Putamen (tissue), 1 donor: ENCODE measurements at regions not wholly inside any gene's neighbourhood (a gene's known extent, or its start where the extent isn't known, plus 50 kb on each side); places are given as distances from the start of the nearest gene placed in this dataset.
"Not testable (repeated sequence)": the region's sequence is repeated elsewhere in the genome, so short reads cannot be mapped to it uniquely, and the experiment has no call there.

Experiments used
- DNase-seq: peaks from one replicate; pipeline ENCODE4 v3.0.0-alpha.2; 2016; ENCODE audit warnings: low spot score

DNA sequence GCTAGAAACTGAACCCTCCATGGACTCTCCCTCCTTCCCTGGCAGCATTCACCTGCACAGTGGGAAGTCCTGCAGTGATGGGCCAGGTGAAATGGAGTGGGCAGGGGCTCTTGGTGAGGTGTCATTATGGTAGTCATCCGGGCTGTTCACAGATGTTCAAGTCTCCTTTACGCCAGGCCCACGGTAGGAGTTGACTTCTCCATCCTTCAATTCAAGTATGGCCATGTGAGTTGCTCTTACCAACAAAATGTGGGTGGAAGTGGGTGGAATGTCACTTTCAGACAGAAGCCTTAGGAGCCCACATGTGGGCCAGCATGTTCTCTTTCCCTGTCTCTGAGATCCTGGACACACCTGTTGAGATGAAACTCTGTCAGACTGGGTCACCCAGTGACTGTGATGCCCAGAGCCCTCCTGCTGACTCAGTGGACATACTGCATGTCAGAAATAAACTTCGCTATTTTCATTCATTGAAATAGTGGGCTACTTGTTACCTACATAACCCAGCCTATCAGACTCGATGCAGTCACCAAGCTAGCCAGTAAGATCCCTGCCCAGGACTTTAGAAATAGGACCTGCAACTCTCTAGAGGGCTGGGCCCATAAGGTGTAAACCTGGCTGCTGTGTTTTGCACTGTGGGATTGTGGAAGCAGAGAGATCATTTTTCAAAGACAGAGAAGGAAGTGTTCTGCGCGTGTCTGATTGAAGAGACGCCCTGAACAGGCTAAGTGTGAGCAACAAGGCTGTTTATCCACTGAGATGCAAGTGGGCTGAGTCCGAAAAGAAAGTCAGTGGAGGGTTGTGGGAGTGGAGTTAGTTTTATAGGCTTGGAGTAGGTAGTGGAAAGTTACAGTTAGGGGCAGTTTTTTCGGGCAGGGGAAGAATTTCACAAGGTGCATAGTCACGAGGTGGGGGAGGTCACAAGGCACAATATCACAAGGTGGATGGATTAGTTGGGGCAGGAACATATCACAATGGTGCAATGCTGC is 174.4 kb downstream of the TRIM43 start:
- DNase-seq = not testable (repeated sequence)

DNA sequence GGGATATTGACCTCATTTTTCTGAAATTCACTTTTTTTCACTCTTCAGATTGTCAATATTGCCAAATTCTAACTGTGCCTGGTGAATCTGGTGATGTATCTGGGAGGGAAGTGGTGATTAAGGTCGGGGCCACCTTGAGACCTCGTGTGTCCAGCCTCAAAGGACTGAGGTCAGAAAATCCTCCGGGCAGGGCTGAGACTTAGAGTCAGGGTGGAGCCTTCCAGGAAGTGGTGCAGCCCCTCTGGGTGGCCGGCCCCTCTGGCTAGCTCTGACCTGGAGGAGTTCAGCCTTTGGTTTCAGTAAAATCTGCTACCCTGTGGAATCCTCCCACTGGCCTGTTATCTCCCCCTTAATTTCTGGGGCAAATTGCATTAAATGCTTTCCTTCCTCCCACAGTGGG is 175.7 kb downstream of the TRIM43 start:
- not testable (repeated sequence) for DNase-seq

DNA sequence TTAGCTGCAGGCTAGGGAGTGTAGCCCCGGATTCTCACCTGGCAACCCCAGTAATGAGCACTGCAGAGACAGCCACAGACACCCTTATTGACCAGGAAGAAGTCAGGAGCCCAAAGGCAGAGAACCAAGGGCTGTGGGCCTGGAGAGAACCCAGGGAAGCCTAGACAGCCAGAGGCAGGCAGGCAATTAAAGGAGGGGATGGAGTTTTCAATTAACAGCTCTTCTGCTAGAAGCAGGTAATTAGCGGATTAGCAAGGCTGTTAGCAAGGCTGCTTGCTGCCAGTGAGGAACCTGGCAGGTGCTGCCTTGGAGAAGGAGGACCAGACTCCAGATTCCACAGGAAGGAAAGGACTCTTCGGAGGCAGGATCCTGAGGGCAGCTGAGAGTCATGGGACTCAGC is 176.1 kb downstream of the TRIM43 start:
- not testable (repeated sequence) for DNase-seq

DNA sequence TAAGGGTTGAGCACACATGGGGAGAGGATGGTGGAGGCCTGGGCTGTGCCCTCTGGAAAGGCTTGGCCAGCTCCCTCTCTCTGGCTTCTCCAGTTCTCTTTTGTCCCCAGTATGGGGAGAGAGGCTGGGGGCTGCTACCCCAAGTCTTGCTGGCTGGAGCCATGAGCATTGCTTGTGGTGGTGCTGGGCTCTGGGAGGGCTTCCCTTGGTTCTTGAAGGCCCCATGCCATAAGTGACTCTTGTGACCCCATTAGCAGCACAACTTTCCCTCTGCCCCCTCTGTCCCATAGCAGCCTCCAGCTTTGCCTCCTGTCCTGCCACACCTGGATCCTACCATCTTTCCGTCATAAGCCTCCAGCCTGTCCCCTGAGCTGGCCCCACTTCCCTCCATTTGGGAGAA is 177.5 kb downstream of the TRIM43 start:
- not testable (repeated sequence) for DNase-seq

DNA sequence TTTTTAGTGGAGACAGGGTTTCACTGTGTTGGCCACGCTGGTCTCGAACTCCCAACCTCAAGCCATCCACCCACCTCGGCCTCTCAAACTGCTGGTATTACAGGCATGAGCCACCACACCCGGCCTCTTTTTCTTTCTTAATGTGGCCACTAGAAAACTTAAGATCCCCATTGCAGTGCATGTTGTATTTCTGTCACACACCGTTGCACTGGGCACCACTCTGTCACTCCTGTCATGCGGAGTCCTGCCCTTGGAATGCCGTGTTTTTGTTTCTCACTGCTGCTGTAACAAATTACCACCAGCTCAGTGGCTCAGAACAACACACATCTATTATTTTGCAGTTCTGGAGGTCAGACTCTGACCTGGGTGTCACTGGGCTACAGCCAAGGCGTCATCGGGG is 178.9 kb downstream of the TRIM43 start:
- DNase-seq = not testable (repeated sequence)

DNA sequence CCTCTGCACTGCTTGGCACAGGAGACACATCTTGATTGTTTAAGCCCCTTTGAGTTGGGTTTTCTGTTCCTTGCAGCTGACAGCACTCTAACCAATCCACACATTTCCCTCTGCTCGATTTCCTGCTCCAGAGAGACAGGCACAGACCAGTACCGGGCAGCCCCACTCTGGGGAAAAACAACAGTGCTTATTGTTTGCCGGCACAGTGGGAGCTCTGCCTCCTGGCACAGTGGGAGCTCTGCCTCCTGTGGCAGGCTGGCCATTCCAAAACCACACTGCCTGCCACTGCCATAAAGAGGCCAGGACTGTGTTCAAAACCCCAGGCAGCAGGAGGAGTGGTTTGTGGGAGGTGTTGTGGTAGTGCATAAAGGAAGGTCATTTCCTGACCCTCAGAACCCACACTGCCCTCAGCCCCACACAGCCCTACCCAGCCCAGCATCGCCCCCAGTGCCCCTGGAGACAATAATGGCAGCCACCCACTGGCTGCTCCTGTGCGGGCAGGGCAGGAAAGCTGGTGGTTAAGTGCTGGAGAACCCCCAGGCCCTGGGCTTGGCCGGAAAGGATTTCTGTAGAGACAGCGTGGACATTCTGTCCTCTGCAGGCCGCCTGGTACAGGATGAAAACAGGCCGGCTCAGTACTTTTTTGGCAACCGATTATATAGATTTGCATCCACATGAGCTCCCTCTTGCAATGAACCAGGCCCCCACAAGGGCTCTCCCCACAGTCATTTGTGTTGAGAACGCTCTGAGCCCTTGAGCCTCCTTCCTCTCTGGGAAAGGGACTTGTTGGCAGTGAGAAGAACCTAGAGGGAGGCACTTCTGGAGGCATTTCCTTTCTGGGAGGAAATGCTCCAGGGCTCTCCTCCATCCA is 182.8 kb downstream of the TRIM43 start:
- not testable (repeated sequence) for DNase-seq

DNA sequence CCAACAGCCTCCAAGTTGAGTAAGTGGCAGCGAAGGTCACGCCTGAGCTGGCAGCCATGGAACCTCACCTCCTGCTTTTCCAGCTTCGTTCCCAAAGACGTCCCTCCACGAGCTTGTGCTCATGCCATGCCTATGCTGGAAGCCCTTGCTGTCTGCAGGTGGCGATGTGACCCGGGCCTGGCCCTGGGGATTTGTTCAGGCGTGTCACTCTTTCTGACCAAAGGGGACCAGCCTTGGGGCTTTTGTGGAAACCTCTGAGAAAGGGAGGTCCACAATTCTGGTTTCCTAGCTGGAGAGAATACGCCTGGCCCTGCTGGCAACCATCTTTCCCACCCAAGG is 183.4 kb downstream of the TRIM43 start:
- not testable (repeated sequence) for DNase-seq
